Fibroblast of skin of right quadriceps (primary cell): ENCODE measurements at regions not wholly inside any gene's neighbourhood (a gene's known extent, or its start where the extent isn't known, plus 50 kb on each side); places are given as distances from the start of the nearest gene placed in this dataset.
"Not testable (repeated sequence)": the region's sequence is repeated elsewhere in the genome, so short reads cannot be mapped to it uniquely, and the experiment has no call there.

Experiments
- DNase-seq: peaks from one replicate; pipeline ENCODE4 v3.0.0-alpha.2; 2013

- no peak for DNase-seq
Measured at GRCh38 chr7:4438723-4439245, 243.3 kb upstream of the FOXK1 start.

DNA sequence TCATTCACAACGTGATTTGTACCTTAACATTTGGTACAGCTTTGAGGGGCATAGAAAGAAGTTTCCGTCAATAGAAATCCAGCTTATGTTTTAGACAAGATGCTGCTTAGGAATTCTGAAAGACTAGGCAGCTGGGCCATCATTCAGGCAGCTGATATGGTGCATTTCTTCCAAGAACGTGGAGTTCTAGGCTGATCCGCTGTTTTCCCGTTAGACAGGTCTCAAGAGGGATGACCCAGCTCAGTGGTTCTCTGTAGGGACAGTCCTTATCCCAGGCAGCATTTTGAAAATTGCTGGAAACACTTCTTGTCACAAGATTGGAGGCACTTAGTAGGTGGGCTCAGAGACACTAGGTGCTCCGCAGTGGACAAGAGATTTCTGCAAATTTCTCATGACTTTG is 242.7 kb upstream of the FOXK1 start:
- DNase-seq: no peak

DNA sequence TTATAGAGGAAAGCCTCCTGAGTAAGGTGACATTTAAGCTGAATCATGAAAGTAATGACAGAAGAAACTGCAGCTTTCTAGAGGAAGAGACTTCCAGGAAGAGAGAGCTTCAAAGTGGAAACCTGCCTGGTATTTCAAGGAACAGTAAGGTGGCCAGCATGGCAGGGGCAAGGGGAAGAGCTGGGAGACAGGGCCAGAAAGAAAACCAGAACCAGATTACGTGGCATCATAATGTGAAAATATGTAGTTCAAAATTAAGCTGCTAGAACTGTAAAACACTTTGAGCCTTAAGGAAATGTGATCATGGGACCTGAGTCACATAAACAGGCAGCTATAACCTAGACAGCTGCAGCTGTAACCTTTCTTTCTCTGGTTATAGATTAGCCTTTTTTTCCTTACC is 238.0 kb upstream of the FOXK1 start:
- no peak for DNase-seq

DNA sequence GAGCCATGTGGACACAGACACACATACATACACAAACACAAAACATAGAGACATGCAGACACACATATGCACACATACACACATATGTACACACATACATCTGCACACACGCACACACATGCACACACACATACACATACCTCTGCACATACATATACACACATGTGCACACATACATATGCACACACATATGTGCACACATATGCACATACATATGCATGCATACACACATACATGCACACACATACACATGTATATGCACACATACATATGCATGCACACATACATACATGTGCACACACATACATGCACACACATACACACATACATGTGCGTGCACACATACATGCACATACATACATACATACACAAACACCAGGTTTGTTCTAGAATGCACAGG is 236.3 kb upstream of the FOXK1 start:
- no peak for DNase-seq

DNA sequence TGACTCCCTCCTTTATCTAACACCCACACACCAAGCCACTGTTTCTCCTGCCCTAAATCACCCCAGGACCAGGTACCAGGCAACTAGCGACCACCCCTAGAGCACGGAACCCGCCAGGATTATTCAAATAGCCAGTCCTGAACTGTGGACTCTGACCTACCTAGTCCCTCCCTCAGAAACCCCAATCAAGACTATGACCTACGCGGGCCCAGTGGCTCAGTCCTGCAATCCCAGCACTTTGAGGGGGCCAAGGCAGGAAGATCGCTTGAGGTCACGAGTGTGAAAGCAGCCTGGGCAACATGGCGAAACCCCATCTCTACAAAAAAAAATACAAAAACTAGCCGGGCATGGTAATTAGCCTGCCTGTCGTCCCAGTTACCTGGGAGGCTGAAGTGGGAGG is 232.8 kb upstream of the FOXK1 start:
- no peak for DNase-seq

DNA sequence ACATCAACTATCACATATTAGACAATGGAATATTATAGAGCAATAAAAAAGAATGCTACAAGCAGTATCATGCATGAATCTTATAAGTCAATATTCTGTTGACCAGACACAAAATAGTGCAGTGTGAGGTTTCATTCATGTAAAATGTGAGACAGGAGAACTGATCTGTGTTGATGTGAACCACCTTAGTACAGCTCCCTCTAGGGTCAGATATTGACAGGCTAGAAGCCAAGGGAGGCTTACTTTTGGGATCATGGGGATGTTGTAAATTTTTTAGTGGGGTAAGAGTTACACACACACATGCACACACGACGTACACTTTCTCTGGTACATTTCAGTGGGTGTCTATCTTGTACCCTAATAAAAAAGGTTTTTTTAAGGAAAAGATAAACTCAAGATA is 231.6 kb upstream of the FOXK1 start:
- no peak for DNase-seq

DNA sequence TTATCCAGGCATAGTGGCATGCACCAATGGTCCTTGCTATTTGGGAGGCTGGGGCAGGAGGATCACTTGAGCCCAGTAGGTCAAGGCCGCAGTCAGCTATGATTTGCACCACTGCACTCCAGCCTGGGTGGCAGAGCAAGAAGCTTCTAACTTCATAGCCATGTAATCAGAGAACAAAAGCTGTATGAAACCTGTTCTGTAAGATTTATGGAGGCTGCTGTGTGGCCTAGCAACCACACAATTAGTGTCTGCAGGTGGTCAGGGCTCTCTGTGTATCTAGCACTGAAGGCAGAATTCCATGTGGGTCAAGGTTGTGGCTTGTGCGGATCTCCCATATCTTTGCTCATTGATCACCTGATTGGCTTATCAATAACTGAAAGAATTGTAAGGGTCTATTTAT is 221.5 kb upstream of the FOXK1 start:
- no peak for DNase-seq

- no peak for DNase-seq
Measured at GRCh38 chr7:4461531-4461930, 220.6 kb upstream of the FOXK1 start.

- DNase-seq: no peak
Measured at GRCh38 chr7:4468320-4469102, 213.6 kb upstream of the FOXK1 start.

- no peak for DNase-seq
Measured at GRCh38 chr7:4470246-4470645, 211.8 kb upstream of the FOXK1 start.

GRCh38 chr7:4472728-4473127 is 209.4 kb upstream of the FOXK1 start:
- DNase-seq: no peak

DNA sequence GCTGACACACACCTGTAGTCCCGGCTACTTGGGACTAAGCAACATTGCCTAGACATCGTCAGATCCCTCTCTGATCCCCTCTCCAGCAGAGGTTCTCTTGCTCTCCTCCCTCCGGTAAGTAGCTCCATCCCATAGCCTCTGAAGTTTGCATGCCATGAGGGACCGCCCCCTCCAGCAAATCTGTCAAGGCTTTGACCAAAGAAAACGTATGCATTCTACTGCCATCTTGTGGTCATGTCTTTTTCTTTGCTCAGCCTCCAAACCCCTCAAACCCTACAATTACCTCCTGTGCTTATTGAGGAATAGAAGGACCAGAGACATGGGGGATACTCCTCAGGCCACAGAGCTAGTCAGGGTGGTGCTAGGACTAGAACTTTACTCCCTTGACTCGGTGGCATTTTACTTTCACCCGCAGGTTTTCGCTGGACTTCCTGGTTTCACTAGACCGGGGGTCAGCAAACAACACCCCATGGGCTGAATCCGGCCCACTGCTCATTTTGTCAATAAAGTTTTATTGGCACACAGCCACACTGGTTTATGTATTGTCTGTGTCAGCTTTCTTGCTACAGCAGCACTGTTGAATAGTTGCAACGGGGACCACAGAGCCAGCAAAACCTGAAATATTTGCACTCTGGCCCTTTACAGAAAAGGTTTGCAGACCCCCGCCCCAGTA is 202.6 kb upstream of the FOXK1 start:
- no peak for DNase-seq

DNA sequence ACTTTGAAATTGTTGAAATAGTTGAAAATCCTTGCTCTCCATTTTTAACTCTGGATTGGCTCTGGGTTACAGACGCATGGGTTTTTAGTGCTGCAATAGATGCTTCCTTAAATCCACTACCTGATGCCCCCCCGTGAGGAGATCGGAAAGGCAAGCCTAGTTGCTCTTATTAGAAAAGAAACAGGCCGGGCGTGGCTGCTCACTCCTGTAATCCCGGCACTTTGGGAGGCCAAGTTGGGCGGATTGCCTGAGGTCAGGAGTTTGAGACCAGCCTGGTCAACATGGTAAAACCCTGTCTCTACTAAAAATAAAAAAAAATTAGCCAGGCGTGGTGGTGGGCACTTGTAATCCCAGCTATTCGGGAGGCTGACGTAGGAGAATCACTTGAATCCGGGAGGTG is 202.0 kb upstream of the FOXK1 start:
- not testable (repeated sequence) for DNase-seq

GRCh38 chr7:4483851-4484250 is 198.2 kb upstream of the FOXK1 start:
- no peak for DNase-seq

- DNase-seq: no peak
Measured at GRCh38 chr7:4484545-4484944, 197.6 kb upstream of the FOXK1 start.

DNA sequence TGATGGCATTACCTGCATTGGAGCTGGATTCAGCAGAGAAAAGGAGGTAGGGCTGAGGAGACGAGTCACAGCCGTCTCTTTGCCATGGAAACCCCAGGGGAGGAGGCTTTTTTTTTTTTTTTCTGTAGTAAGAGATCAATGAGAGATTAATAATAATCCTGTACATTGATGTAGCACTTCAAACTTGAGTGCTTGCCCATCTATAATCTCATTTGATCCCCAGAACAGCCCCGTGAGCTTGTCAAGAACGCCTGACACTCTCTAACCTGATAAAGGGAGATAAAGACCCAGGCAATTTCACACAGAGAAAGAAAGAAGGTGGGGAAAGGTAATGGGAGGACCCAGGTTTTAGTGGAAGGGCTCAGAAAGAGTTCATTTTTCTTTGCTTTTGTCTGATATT is 195.2 kb upstream of the FOXK1 start:
- DNase-seq: no peak

DNA sequence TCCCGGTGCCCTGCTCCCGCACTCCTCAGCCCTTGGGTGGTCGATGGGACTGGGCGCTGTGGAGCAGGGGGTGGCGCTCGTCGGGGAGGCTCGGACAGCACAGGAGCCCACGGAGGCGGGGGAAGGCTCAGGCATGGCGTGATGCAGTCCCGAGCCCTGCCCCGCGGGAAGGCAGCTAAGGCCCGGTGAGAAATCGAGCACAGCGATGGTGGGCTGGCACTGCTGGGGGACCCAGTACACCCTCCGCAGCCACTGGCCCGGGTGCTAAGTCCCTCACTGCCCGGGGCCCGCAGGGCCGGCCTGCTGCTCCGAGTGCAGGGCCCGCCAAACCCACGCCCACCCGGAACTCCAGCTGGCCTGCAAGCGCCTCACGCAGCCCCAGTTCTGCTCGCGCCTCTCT is 185.2 kb upstream of the FOXK1 start:
- not testable (repeated sequence) for DNase-seq

- DNase-seq: no peak
Measured at GRCh38 chr7:4500812-4501211, 181.3 kb upstream of the FOXK1 start.

GRCh38 chr7:4507886-4508285 is 174.2 kb upstream of the FOXK1 start:
- not testable (repeated sequence) for DNase-seq

DNA sequence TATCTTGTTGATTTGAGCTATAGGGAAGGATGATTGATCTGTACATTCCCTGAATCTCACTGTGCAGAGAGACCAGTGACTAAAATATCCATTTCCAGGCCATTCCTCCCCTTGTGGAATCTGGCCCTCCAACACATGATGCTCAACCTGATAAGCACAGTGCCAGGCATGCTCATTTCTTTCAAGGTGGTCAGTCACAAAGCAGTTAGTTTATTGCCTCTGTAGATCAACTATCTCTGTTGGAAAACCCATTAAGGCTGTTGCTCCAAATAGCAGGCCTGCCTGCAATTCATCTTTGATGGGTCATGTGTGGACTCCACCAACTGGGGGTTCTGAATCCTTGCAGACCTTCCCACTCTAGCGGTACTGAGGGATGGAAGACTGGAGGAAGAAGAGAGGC is 168.6 kb upstream of the FOXK1 start:
- no peak for DNase-seq

- DNase-seq: no peak
Measured at GRCh38 chr7:4519819-4520520, 162.1 kb upstream of the FOXK1 start.

DNA sequence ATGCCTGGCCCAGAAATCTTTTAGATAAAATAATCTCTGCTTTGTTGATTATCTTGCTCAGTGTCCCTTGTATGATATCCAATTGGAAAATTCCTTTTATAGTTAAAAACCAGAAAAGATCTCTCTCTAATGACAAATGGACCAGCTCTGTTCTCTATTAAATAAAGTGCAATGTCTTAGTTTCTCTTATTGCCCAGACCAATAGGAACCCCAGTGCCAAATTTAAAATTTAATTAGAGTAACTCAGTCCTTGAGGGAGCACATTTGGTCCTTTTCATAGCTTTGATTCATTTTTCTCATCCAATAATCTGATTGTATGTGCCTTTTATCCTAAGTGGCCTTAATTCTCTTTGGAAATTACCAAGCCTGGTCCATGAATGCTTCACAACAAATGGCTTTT is 158.9 kb upstream of the FOXK1 start:
- no peak for DNase-seq

- no peak for DNase-seq
Measured at GRCh38 chr7:4523873-4524272, 158.2 kb upstream of the FOXK1 start.

DNA sequence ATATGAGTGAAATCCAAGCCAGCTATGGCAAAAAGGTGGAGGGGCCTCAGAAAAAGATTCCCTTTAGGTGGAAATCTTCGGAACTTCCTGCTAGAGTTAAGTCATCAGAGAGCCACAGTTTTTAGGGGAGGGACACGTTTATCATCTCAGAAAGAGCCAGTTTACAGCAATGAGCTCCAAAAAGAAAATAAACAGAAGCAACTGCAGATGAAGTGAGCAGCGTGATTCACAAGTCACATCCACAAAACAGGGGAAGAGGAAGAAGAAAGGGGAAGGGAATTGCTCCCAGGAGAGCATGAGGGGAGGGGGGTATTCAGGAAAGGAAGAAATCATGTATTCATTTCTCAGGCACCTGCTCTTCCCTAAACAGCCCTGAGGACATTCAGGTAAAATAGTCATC is 156.2 kb upstream of the FOXK1 start:
- DNase-seq: no peak
